ENCODE measurements at regions not wholly inside any gene's neighbourhood (a gene's known extent, or its start where the extent isn't known, plus 50 kb on each side); places are given as distances from the start of the nearest gene placed in this dataset.

DNA sequence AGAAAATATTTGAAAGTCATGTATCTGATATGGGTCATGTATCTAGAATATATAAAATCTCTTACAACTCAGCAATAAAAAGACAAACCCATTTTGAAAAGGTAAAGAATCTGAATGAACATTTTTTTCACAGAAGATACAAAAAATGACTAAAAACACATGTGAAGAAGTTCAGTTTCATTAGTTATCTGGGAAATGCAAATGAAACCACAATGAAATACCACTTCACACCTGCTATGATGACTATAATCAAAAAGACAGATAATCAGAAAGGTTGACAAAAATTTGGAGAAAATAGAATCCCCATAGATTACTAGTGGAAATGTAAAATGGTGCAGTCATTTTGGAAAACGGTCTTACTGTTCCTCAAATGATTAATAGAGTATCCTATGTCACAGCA is 631.0 kb downstream of the MRPL39 start:
- no peak for DNase-seq

DNA sequence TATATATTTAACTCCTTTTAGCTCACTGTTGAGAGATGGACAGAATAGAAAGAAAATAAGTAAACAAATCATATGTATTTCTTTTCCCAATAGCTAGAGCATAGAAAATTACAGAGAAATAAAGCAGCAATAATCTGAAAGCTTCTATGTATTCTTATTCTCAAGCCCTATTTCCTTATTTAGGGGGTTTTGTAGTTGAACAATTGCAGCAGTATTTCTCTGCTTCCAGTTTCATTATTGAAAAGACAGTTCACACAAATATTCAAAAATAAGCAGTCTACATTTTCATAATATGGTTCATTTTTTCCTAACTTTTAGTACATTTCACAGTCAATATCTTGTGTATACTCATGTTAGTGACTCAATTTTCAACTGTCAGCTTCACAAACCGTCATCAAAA is 638.2 kb downstream of the MRPL39 start:
- no peak for DNase-seq

DNA sequence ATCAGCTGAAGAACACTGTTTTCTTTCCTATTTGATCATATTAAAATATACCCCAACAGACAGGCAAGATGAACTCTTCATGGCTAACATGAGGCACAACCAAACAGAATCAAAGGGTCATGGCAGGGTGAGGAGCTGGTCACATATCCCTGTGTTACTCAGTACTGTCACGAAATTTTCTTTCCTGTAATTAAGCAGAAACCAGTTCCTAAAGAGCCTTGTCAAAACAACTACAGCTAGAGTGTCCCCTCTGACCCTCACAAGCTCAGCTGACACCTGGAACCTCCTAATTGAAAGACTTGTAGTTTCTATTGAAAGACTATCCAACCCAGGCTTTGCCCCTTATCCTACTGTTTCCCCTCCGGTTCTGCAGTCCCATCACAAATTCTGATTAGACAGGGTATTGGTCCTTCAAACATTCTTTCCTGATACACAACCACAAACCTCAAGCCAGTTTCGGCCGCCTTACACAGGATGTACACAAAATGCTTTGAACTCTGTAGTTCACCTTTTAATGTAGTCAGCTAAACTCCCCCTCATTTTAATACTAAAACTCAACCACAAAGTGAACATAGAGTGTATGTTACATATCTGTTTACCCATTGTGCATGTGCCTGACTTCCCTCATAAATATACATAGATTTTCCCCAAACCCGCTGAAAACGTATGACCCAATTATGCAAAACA is 651.9 kb downstream of the MRPL39 start:
- DNase-seq, result no peak

DNA sequence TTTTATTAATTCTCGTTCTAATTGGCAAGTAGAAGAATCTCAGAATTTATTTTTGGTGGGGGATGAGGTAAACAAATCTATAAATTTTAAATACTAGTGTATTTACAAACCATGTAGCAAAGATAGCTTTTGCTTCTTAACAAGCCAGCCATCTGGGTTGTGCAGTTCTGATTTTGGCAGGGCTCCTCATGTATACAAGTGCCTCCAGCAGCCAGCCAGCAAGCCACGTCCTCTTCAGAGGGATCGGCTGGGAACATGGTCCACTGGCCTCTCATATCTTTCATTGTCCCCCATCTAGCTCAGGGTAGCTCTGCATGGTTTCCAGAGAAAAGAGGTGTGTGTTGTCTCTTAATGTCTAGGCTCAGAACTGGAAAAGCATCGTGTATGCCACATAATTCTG is 659.1 kb downstream of the MRPL39 start:
- DNase-seq, result no peak

DNA sequence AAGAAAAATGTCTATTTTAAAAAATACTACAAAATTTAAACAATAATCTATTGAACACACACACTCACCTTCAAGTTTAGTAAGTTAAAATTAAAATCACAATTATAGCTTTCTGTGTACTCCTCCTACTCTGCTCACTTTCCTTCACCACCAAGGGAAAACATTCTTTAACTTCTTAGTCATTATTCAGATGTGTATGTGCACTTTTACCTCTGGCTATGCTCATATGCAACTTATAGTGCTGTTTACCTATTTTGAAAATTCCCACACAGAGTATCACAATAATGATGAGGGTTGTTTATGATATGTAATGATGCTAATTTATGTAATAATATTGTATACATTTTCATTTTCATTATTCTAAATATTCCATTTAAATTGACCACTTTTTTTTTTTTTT is 661.4 kb downstream of the MRPL39 start:
- no peak for DNase-seq

DNA sequence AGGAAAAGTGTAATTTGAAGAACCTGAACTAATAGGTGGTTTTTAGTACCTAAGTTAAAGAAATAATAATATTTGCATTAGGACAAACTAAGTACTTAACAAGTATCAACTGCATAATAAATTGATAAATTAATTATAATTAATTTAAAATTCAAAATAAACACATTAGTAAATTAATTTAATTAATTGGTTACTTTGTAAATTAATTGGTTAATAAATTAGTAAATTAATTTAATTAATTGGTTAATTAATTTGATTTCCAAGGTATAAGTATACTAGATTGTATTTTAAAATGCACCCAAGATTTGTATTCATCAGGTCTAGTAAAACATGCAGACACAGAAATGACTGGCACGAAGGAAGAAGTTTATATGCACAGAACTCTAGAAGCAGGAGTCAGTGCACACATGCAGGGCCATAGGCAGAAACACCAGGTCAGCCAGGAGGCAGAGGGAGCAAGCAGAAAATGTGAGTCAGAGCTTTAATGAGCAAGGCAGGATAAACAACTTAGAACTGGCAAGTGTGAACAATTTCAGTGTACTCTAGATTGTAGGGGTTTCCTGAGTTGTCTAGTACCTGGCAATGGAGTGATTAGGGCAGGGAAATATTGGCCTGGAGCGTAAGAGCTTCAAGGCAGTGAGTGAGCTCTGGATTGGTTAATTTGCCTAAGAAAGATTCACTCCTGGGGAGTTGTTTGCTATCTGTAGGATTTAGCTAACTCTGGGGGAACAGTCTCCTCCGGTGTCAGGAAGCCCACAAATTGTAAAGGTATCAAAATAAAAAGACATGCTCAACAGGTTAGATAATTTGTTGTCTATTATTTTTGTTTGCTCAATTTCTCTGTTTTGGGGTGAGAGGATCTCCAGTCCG is 665.7 kb downstream of the MRPL39 start:
- no peak for DNase-seq

DNA sequence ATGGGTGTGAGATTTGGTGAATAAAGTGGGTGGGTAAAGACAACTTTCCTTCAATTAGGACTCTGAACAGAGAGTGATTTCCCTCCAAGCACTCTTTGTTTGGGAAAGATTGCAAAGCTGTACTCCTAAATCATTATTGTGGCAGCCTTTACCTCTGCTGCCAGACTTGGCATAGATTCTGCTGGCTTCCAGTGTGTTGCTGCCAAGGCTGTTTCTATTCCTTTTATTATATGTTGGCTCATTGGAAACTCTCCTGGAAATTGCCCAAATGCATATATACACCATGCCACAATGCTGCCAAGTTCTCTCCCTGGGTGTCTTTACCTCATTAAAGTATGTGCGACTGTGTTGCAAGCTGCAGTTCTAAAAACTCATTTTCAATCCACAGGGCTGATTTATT is 668.0 kb downstream of the MRPL39 start:
- DNase-seq, result no peak

DNA sequence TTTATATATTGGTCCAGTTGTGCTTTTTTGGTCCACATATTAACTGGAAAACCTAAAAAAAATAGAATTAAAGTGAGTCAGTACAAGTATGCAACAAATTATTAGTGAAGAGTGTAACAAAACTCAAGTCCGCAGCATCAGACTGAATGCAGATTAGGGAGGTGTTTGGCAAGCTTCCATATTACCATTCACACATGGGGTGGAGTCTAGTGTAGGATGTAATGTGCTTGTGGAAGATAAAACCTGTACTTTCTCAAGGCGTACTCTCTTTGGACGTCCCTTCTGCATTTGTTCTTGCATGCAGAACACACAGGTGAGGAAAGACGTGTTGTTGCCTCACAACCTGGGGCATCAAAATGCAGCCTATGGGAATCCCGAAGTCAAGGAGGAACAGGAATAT is 668.7 kb downstream of the MRPL39 start:
- DNase-seq, result no peak

DNA sequence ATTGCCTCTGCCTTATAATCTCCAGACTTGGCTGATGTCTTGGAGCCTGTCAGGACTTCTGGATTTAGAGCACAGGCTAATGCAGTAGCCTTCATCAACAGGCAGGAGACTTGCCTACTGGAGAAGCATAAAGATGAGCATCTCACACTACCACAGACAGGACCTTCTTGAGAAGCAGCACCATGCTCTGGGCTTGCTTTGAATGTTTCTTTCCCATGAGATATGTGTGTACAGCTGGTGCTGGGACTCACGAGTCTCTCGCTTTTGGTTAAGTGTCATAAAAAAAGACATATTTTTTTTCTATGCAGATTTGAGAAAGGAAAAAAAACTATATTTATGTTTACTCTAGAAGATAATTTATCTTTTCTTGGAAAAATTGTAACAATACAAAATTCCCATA is 671.3 kb downstream of the MRPL39 start:
- DNase-seq, result no peak

DNA sequence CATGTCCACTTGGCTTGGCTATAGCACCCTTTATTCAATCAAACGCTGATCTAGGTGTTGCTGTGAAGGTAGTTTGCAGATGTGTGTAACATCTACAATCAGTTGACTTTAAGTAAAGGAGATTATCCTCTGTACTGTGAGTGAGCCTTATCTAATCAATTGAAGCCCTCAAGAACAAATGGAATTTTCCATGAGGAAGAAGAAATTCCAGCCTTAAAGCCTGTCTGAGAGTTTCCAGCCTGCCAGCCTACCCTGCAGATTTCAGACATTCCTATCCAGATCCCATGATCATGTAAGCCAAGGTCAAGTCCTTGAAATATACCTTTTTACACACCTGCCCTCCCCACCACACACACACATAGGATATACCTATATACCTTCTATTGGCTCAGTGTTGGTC is 696.7 kb downstream of the MRPL39 start:
- DNase-seq, result no peak

DNA sequence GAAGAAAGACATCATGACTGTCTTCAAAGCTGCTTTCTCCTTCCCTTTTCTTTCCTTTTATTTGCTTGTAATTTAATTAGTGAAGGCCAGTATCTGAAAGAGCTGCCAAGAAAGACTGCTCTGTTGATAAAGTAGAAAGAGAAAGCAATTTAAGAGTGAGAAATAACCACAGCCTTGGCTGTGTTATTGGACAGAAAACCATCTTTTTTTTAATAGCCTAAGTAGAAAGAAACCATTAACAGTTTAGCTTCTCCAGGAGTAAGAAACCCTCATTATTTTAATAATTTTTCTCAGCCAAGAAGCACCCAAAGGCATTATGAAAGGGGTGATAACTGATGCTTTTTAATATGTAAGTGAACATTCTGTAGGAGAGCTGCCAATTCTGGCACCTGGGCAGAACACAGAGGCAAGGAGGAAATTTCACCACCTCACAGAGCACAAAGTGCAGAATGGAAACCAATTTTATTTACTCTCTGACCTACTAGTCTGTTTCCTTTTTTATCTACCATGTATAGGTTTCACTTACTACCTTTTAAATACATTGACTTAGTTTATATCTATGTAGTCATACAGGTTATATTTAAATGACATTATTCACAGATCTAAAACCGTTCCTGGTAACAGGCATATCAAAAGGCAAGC is 703.2 kb downstream of the MRPL39 start:
- no peak for DNase-seq

DNA sequence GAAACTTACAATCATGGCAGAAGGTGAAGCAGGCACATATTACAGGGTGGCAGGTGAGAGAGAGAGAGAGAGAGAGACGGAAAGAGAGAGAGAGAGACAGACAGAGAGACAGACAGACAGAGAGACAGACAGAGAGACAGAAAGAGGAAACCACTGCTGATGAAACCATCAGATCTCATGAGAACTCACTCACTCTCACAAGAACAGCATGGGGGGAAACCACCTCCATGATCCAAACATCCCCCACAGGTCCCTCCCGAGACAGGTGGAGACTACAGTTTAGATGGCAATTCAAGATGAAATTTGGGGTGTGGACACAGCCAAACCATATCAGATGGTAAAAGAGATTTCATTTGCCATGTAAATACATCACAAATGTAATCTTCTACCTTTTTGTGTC is 708.1 kb downstream of the MRPL39 start:
- DNase-seq, result no peak

DNA sequence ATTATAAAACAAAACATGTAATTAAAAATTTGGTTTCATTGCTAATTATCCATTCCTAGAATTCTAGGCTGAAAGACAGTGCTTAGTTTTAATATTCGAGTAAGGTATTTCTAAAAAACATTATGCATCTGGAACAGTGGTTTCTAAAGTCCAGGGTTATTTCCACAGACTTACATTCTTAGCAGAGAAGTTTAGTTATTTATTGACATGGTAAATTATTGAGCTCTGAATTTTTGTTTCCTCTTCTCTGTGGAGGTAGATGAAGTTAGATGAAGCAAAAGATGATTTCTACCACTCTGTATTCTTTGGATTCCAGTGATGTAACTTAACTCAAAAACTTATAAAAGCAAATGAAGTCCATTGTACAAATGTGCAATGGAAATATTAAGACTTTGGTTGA is 709.4 kb downstream of the MRPL39 start:
- DNase-seq, result no peak

DNA sequence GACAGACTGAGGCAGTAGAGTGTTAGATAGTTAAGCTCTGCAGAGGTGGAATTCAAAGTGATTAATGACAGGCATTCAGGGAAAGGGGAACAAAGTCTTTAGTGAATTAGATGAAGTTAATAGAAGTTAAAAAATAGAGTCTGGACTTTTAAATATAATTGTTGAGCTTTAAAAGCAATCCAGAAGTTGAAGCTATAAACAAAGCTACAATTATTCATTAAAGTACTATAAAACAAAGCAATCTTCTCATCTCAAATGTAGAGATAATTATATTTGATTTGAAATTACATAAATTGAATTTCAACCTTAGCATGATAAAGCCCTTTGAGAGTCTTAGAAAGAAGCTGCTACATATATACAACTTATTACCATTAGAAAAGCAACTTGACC is 710.6 kb downstream of the MRPL39 start:
- DNase-seq, result no peak

DNA sequence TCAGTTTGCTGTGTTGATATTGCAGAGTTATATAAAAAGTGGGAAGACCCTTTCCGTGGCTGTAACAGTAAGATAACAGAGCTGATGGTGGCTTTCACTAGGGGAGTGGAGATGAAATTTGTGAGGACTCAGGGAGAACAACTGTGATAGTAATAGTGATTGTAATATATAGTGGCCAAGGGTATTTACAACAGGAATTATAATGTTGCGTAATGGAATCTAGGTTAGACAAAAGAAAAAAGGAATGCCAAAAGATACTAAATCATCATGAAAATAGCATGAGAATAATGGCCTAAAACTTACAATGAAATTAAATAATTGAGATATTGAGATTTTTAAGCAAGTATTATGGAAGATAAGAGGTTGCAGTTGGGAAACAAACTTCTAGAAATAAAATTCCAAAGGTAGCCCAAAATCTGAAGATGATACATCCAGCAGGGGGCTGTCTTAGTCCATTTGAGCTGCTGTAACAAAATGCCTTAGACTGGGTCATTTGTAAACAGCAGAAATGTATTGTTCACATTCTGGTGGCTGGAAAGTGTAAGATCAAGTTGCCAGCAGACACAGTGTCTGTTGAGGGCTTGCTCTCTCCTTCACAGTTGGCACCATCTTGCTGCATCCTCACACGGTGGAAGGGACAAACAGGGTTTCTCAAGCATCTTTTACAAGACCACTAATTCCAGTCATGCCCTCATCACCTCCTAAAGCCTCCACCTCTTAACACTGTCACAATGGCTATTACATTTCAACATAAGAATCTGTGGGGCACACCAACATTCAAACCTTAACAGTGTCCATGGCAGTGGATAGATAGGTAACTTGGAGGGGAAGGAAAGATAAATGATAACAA is 711.2 kb downstream of the MRPL39 start:
- no peak for DNase-seq

DNA sequence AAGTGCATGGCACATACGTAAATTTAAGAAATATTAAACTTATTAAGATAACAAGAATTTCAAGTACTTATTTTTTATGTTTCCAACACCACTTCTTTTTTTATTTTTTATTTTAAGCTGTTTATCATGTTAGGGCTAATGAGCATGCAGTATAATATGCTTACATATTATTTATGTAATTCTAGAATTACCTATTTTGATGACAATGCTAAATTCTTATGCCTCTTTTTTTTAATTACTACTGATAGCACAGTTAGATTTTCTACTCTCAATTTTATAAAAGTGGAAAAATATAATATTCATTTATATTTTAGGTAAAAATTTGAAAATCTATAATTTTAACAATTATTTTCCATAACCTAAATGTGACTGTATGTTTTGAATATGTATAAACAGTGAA is 713.0 kb downstream of the MRPL39 start:
- DNase-seq, result no peak

DNA sequence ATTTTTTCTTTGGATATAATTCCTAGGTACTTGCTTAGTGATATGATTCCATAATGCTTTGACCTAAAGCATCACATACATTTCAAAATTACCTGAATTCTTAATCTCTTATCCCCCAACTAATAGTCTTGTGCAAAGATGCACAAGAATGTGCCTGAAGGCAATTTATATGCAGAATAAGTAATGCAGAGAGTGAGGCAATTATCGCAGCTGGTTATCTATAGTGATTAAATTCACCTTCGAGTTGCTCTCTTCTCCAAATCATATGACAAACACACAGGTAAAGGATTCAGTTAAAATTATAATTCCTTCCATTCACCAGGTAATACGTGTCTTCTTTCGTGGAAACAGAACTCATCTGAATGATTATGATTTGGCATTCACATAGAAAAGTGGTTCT is 717.3 kb downstream of the MRPL39 start:
- no peak for DNase-seq

DNA sequence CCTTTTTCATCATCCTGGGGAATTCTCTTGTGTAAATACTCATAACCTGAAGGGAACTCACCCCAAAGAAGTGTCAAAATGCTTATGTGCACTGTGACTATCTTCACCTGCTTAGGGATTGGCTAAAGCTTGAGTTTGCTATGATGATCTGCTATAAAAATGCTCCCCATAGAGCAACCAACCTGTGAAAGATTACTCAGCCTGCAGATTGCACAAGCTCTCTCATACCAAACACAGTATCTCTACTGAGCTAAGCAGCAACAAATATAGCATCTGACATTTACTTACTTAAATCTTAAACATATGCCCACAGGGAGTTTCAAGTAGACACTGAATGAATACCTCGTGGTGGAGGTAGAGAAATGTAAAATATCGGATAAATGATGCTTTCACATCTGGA is 725.8 kb downstream of the MRPL39 start:
- no peak for DNase-seq

DNA sequence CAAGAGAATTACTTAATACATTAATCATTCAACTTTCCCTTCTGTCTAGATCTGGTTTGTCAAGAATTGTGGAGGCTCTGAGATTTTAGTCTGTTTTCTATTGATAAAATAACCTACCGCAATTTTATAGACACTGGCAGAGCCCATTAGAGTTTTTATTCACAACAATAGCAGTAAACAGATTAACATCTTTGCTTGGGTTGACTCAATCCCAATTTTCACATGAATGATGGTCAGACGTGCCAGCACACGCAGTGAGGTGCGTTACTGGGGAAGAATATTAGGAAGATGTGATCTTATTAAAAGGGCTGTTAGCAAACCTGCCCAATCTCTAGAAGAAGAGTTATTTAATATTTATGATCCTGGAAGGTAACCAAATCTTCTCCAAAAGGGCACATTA is 736.6 kb downstream of the MRPL39 start:
- DNase-seq, result no peak

DNA sequence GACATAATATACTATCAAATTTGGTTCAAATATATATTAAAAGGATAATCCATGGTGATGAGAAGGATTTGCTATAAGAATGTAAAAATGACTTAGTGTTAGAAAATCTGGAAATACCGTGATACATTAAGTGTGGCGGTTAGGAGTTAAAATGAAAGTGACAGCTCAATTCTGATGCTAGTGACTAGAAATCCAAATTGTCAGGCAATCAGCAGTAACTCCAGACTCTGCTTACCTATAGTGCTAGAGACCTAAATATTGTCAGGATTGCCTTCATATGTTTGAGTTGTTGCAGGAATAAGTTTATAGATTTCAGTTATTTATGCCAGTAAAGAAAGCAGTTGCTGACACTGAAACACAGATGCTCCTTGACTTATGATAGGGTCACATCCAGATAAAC is 737.4 kb downstream of the MRPL39 start:
- no peak for DNase-seq

DNA sequence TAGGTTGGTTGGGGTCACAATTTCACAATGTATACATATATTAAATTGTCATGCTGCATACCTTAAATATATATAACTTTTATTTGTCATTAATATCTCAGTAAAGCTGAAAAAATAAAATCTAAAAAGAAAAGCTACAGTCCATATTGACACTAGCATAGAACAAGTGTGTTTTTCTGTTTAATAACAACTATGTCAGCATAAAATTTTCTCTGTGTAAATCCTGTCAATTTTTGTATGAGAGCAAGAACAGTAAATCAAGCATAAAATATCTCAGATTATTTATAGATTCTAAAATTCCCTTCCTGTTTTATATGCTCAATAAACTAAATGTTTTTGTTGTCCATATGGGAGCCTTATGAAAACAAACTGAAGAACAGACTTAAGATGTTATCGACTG is 739.2 kb downstream of the MRPL39 start:
- no peak for DNase-seq

DNA sequence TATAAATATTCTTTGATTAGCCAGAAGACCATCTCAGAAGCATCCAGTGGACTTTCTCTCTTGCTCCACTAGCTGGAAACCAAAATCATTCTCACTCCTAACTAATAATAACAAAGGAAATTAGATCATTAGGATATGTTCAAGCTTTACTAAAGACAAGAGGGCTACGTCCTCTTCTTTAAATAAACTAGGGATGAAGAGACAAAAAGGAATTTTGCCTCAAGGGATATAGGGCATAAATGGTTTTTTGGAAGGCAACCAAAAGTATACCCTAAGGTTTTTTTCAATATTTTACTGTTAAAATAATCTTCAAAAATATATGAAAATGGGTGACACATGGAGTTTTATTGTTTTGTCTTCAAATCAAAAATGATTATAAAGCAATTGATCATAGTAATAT is 745.8 kb downstream of the MRPL39 start:
- no peak for DNase-seq

DNA sequence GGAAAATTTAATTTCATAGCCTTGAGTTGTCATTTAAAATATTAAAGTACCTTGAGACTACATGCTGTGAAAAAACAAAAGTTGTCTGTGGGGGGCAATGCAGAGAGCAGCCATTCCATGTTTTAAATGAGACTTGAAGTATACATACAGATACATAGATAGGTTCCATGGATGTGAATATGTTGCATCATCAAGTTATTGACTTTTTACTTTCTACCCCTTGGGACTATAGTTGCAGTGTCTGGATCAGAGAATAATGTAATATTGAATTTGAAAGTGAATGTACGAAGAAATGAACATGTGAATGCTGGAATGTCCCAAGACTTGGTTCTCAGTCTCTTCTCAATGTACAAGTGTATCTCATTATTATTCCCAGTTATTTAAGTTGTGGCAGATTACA is 751.0 kb downstream of the MRPL39 start:
- no peak for DNase-seq

All from CD4-positive, alpha-beta T cell treated with Interleukin-6 for 4 hours (primary cell).